GM12878 (cell line): ENCODE measurements at regions not wholly inside any gene's neighbourhood (a gene's known extent, or its start where the extent isn't known, plus 50 kb on each side); places are given as distances from the start of the nearest gene placed in this dataset.

Experiments used
- ATAC-seq: fragments of 200-7000 bp; cut with Tn5 transposase; 3 replicates; pipeline ENCODE4 v1.9.1; 2020; ENCODE audit warnings: mild to moderate bottlenecking, moderate library complexity
- BruUV-seq: library from RNA; stranded (reverse); fragments of 400-500 nt; replicated peaks from 2 replicates; lab custom pipeline; 2021; lab: Mats Ljungman, UMichigan
- CTCF ChIA-PET: fragments of 300-600 bp; sonication (Branson Sonifier 250); formaldehyde crosslinking; extraction: SDS; loops from one replicate; lab custom pipeline; 2021; ENCODE audit warnings: inconsistent platforms; lab: Yijun Ruan, JAX
- POLR2A ChIA-PET: fragments of 350-600 bp; formaldehyde crosslinking; extraction: SDS; loops from one replicate; lab custom pipeline; 2021; ENCODE audit warnings: inconsistent platforms; lab: Charles Lee
- RAD21 ChIA-PET: fragments of 300-600 bp; sonication (Branson Sonifier 250); formaldehyde crosslinking; loops from one replicate; lab custom pipeline; 2023; ENCODE audit warnings: antibody characterized with exemption; ENCODE audit not compliant: unreplicated experiment; lab: Charles Lee
- SMC1A ChIA-PET: fragments of 300-600 bp; sonication (Branson Sonifier 250); formaldehyde crosslinking; loops from one replicate; lab custom pipeline; 2023; ENCODE audit not compliant: unreplicated experiment, uncharacterized antibody; lab: Charles Lee
- DNase-seq: peaks from one replicate; pipeline ENCODE4 v3.0.0-alpha.2; 2011; ENCODE audit warnings: low read depth, low spot score
- FAIRE-seq: peaks from 3 replicates; lab custom pipeline; 2011; peaks lifted over from hg19 to GRCh38; lab: Jason Lieb, UNC
- H2AFZ ChIP-seq: 2 replicates; pipeline ENCODE4 v1.6.0; 2011; ENCODE audit warnings: low read depth, low read length, control low read depth; ENCODE audit not compliant: control insufficient read depth
- H3K27ac ChIP-seq: 2 replicates; pipeline ENCODE4 v1.5.1; 2011; ENCODE audit warnings: control low read depth; ENCODE audit not compliant: control insufficient read depth, insufficient read depth
- H3K27me3 ChIP-seq, 2 experiments: replicated peaks in 1 of 2; 2 replicates each; pipeline versions ENCODE4 v1.6.0 to v1.6.1; 2011; ENCODE audit warnings: low read length in 1 of 2; ENCODE audit not compliant: control insufficient read depth in 2 of 2, insufficient read depth in 2 of 2
- H3K36me3 ChIP-seq, 2 experiments: 2 replicates each; pipeline ENCODE4 v1.5.1; 2011; ENCODE audit warnings: low read length in 1 of 2; ENCODE audit not compliant: control insufficient read depth in 2 of 2, insufficient read depth in 2 of 2
- H3K4me1 ChIP-seq: 2 replicates; pipeline ENCODE4 v1.6.1; 2011; ENCODE audit warnings: mild to moderate bottlenecking, low read length, moderate library complexity, mixed read lengths; ENCODE audit not compliant: control insufficient read depth, insufficient read depth
- H3K4me2 ChIP-seq: 2 replicates; pipeline ENCODE4 v1.6.0; 2011; ENCODE audit warnings: control low read depth; ENCODE audit not compliant: control insufficient read depth, insufficient read depth
- H3K4me3 ChIP-seq: fragments of 200-600 bp; sonication (generic); 2 replicates; pipeline ENCODE4 v1.5.1; 2016
- H3K79me2 ChIP-seq: 2 replicates; pipeline ENCODE4 v1.6.0; 2011; ENCODE audit warnings: low read length; ENCODE audit not compliant: control insufficient read depth, insufficient read depth
- H3K9ac ChIP-seq: 2 replicates; pipeline ENCODE4 v1.8.0; 2011; ENCODE audit warnings: low read length, control low read depth, mixed read lengths; ENCODE audit not compliant: control insufficient read depth, insufficient read depth
- H3K9me3 ChIP-seq: replicated peaks from 3 replicates; pipeline ENCODE4 v1.5.1; 2011; ENCODE audit warnings: mild to moderate bottlenecking, low read length; ENCODE audit not compliant: control insufficient read depth, insufficient read depth
- H4K20me1 ChIP-seq: 2 replicates; pipeline ENCODE4 v1.6.0; 2011; ENCODE audit not compliant: control insufficient read depth, insufficient read depth
- BHLHE40 ChIP-seq, 2 experiments: fragments of 450-650 bp in 1 of 2; IDR thresholded peaks; 2 replicates each; pipeline ENCODE4 v1.6.1; 2011 to 2017; ENCODE audit warnings: low read depth in 2 of 2, borderline replicate concordance in 1 of 2, improper control_type of control experiment in 1 of 2, low read length in 1 of 2, mild to moderate bottlenecking in 1 of 2
- E2F8 ChIP-seq: fragments of 450-650 bp; IDR thresholded peaks from 2 replicates; pipeline ENCODE4 v1.6.1; 2018; ENCODE audit warnings: mild to moderate bottlenecking, low read depth, moderate library complexity; ENCODE audit not compliant: partially characterized antibody
- EP300 ChIP-seq, 2 experiments: fragments of 150-350 bp in 1 of 2; IDR thresholded peaks; 2 replicates each; pipeline ENCODE4 v1.6.1; 2011 to 2012; ENCODE audit warnings: low read depth in 2 of 2, low read length in 2 of 2, borderline replicate concordance in 1 of 2, improper control_type of control experiment in 1 of 2, inconsistent platforms in 1 of 2; ENCODE audit not compliant: control insufficient read depth in 1 of 2
- FOXM1 ChIP-seq: IDR thresholded peaks from 2 replicates; pipeline ENCODE4 v1.6.1; 2012; ENCODE audit warnings: low read depth, mild to moderate bottlenecking, inconsistent platforms, low read length, moderate library complexity
- GATAD2B ChIP-seq: fragments of 450-650 bp; conservative IDR thresholded peaks from 2 replicates; pipeline ENCODE4 v1.6.1; 2017; ENCODE audit warnings: low read depth, mild to moderate bottlenecking, moderate library complexity
- MAX ChIP-seq: IDR thresholded peaks from 2 replicates; pipeline ENCODE4 v1.6.1; 2012; ENCODE audit warnings: low read depth, low read length, improper control_type of control experiment
- MTA3 ChIP-seq: IDR thresholded peaks from 2 replicates; pipeline ENCODE4 v1.6.1; 2012; ENCODE audit warnings: low read length, inconsistent platforms, borderline replicate concordance
- SMAD5 ChIP-seq: IDR thresholded peaks from 2 replicates; pipeline ENCODE4 v1.6.1; 2016; ENCODE audit warnings: antibody characterized with exemption, low read depth
- in situ Hi-C: fragments of 300-500 bp; cut with MboI; formaldehyde crosslinking; loops from 9 replicates; pipeline ENCODE4 v1.14.3; 2018; ENCODE audit warnings: mixed read lengths
- intact Hi-C: fragments of 100-400 bp; cut with micrococcal nuclease; formaldehyde crosslinking; loops from one replicate; pipeline ENCODE4 v1.14.2; 2022; ENCODE audit not compliant: unreplicated experiment
- TF ChIP-seq, protein P1 (sequence below): IDR thresholded peaks from 2 replicates; pipeline ENCODE4 v1.6.1; 2011; ENCODE audit warnings: mild to moderate bottlenecking, low read depth, low read length, moderate library complexity; ENCODE audit not compliant: insufficient replicate concordance

DNA sequence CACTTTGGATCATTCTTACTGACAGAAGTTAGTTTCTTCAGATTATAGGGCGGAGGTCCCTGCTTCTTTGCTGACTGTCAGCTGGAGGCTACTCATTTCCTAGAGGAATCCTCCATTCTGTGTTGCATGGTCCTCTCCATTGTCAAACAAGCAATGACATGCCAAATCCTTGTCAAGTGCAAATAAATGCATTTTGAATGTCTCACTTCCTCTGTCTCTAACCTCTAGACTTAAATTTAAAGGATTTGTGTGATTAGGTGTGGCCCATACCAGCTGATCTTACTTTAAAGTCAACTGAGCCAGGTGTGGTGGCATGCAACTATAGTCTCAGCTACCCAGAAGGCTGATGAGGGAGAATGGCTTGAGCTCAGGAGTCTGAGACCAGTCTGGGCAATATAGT lies 458.4 kb upstream of the CCDC179 start (continued):
- no peak for TF ChIP-seq EP300 (IDR thresholded peaks at IDR 0.05; ENCODE audit: borderline replicate concordance in 1 of 2, control insufficient read depth in 1 of 2, low read depth in 2 of 2, low read length in 2 of 2)
- no peak for TF ChIP-seq SMAD5

DNA sequence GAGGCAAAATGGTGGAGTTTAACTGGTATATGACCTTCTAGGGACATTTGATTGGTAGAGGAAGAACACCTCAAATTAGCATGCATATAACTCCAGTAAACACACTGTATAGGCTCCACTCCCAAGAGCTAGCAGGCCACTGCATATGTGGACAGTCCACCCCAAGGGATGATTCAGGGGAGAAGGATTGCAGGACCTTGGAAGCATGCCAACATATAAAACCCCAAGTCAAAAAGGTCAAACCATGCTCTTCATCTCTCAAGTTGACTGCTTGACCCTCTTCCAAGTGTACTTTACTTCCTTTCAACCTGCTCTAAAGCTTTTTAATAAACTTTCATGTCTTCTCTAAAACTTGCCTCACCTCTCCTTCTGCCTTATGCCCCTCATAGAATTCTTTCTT lies 459.9 kb upstream of the CCDC179 start:
- ChIA-PET SMC1A (no interaction called here), POLR2A (no interaction called here), CTCF (interaction anchor here (1.3 kb wide), 1 partner anchor 207 kb away, joined by 4 read pairs; no protein-coding TSS in a partner anchor), RAD21 (no interaction called here)
- in situ Hi-C loops, result no loop called here
- no TSS peak for BruUV-seq
- no peak for FAIRE-seq
- Histone ChIP-seq H3K79me2 (no peaks in the 10 kb centered on the region), H3K4me3 (no peak overlapping the region), H3K9me3 (no peaks in the 10 kb centered on the region), H3K4me2 (no peak overlapping the region), H3K27me3 (no peaks in the 10 kb centered on the region), H3K9ac (no peak overlapping the region), H3K4me1 (no peaks in the 10 kb centered on the region), H4K20me1 (no peaks in the 10 kb centered on the region), H3K36me3 (no peaks in the 10 kb centered on the region), H3K27ac (no peak overlapping the region), H2AFZ (no peak overlapping the region)
- TF ChIP-seq FOXM1 (no peak), GATAD2B (no peak), BHLHE40 (IDR thresholded peaks at IDR 0.05; ENCODE audit: borderline replicate concordance in 1 of 2, low read depth in 2 of 2, low read length in 1 of 2) (no peak), MAX (no peak), MTA3 (no peak), E2F8 (no peak)
- TF ChIP-seq, protein P1, sequence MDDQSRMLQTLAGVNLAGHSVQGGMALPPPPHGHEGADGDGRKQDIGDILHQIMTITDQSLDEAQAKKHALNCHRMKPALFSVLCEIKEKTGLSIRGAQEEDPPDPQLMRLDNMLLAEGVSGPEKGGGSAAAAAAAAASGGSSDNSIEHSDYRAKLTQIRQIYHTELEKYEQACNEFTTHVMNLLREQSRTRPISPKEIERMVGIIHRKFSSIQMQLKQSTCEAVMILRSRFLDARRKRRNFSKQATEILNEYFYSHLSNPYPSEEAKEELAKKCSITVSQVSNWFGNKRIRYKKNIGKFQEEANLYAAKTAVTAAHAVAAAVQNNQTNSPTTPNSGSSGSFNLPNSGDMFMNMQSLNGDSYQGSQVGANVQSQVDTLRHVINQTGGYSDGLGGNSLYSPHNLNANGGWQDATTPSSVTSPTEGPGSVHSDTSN, result no peak
- no peak for ATAC-seq
- DNase-seq, result no peak
- intact Hi-C loops, result no loop called here
